Neural progenitor cell (in vitro differentiated cells): ENCODE measurements at regions not wholly inside any gene's neighbourhood (a gene's known extent, or its start where the extent isn't known, plus 50 kb on each side); places are given as distances from the start of the nearest gene placed in this dataset.

Experiments
- CTCF ChIP-seq: fragments of 200-600 bp; sonication (generic); IDR thresholded peaks from 2 replicates; pipeline ENCODE4 v1.5.1; 2017; ENCODE audit warnings: antibody characterized with exemption, mild to moderate bottlenecking
- EZH2 ChIP-seq: fragments of 200-600 bp; sonication (generic); IDR thresholded peaks from 2 replicates; pipeline ENCODE4 v1.6.1; 2017; ENCODE audit warnings: antibody characterized with exemption, mild to moderate bottlenecking, moderate library complexity

- no peak for TF ChIP-seq EZH2
- TF ChIP-seq CTCF: no peak
Observed at GRCh38 chr17:71024172-71024571, 854.8 kb downstream of the KCNJ2 start.
